Activated CD4-positive, alpha-beta memory T cell treated with anti-CD3 and anti-CD28 coated beads, Interleukin-2, amount 10 ng/mL, durations not matched to agents 7 days and 5 days (primary cell): ENCODE measurements at regions not wholly inside any gene's neighbourhood (a gene's known extent, or its start where the extent isn't known, plus 50 kb on each side); places are given as distances from the start of the nearest gene placed in this dataset.

Experiments
- CTCF ChIA-PET: fragments of 350-600 bp; sonication (Branson Sonifier 250); formaldehyde crosslinking; loops from one replicate; lab custom pipeline; 2021; ENCODE audit warnings: antibody characterized with exemption, inconsistent platforms; lab: Charles Lee
- POLR2A ChIA-PET: fragments of 350-600 bp; sonication (Branson Sonifier 250); formaldehyde crosslinking; loops from one replicate; lab custom pipeline; 2021; ENCODE audit warnings: antibody characterized with exemption; lab: Charles Lee
- DNase-seq: peaks from one replicate; pipeline ENCODE4 v3.0.0-alpha.2; 2020
- H3K27ac Mint-ChIP-seq: one replicate; pipeline ENCODE4 v1.8.0; 2021; ENCODE audit warnings: mild to moderate bottlenecking, mixed read lengths
- H3K27me3 Mint-ChIP-seq: one replicate; pipeline ENCODE4 v1.8.0; 2021; ENCODE audit warnings: mixed read lengths
- H3K36me3 Mint-ChIP-seq: one replicate; pipeline ENCODE4 v1.8.0; 2021; ENCODE audit warnings: low read depth, mixed read lengths
- H3K4me1 Mint-ChIP-seq: one replicate; pipeline ENCODE4 v1.8.0; 2021; ENCODE audit warnings: mixed read lengths
- H3K4me3 Mint-ChIP-seq: one replicate; pipeline ENCODE4 v1.8.0; 2021; ENCODE audit warnings: mild to moderate bottlenecking, mixed read lengths
- H3K9me3 Mint-ChIP-seq: one replicate; pipeline ENCODE4 v1.8.0; 2021; ENCODE audit warnings: mixed read lengths

DNA sequence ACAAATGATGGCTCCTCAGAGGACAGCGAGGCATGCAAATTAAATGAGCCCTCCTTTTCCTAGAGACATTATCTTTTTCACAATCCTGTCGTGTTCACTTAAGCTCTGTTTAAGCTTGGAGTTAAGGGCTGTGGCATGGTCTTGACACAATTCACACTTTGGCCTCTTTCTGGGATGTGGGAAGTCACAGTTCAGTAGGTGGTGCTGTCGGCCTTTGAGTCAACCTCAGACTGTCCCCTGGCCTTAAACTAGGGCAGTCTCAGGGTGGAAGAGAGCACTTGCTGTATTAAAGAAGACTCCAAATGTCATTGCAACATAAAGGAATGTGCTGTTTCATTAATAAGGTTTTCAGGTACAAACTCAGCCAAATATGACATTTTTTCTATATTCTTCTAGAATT is 351.0 kb downstream of the MCTP2 start:
- POLR2A ChIA-PET: no interaction called here
- DNase-seq: peak; percentile 60
- Mint-ChIP-seq H3K36me3 (no peaks in the 10 kb centered on the region), H3K27ac (no peak overlapping the region), H3K4me3 (no peak overlapping the region), H3K27me3 (peaks cover 65% of the 10 kb centered on the region), H3K4me1 (peaks cover 30% of the 10 kb centered on the region), H3K9me3 (no peaks in the 10 kb centered on the region)
- CTCF ChIA-PET: interaction anchor here (0.7 to 2.4 kb wide), 7 partner anchors 23 to 711 kb away, joined by 3 to 6 read pairs (median 5); no protein-coding TSS in a partner anchor

DNA sequence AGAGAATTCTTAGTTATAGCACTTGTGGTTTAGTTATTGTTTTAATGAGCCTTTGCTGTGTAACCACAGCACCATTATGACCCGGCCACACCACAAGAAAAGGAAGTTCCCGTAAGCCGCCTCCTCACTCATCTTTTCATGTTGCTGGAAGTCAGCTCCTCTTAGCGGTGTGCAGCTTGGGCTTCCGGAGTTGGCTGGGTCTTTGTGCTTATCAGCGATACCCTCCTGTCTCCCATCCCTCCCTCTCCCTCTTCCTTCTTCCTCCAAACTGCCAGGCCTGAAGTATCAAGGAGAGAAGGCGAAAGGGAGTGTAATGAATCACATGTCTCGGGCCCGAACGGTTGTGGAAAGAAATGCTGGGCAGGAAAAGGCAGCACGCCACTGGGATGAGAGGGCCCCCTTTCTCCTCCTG is 353.5 kb downstream of the MCTP2 start:
- Mint-ChIP-seq H3K9me3 (no peaks in the 10 kb centered on the region), H3K4me3 (peak overlapping the region; percentile 42), H3K36me3 (no peaks in the 10 kb centered on the region), H3K27ac (peak overlapping the region; percentile 21), H3K27me3 (peaks cover 76% of the 10 kb centered on the region), H3K4me1 (peaks cover 30% of the 10 kb centered on the region)
- CTCF ChIA-PET: interaction anchor here (1.0 to 1.7 kb wide), 5 partner anchors 10 to 675 kb away, joined by 3 to 5 read pairs (median 3); no protein-coding TSS in a partner anchor
- POLR2A ChIA-PET: interaction anchor here (1.3 kb wide), 1 partner anchor 22 kb away, joined by 7 read pairs; no protein-coding TSS in a partner anchor
- DNase-seq: peak; percentile 78

DNA sequence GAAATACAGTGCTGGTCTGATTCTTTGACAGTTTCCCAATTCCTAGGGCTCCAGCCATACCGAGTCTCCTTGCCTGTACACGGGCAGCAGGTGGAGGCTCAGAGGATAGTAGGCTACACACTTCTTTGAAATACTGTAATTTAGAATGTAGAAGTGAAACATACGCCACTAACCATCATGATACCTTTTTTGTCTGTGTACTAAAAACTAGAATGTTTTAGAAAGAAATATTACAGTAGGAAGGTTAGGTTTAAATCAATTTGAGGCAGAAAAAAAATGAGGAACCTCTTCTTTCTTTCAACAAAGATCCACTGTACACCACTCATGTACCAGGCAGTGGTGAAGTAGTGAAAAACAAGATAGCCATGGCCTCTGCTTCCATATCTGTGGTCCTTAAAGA is 354.7 kb downstream of the MCTP2 start:
- Mint-ChIP-seq H3K27me3 (peaks cover 75% of the 10 kb centered on the region), H3K9me3 (no peaks in the 10 kb centered on the region), H3K27ac (no peak overlapping the region), H3K4me1 (peaks cover 30% of the 10 kb centered on the region), H3K36me3 (no peaks in the 10 kb centered on the region), H3K4me3 (no peak overlapping the region)
- ChIA-PET CTCF (interaction anchor here (1.0 kb wide), 1 partner anchor 21 kb away, joined by 3 read pairs; no protein-coding TSS in a partner anchor), POLR2A (no interaction called here)
- DNase-seq: no peak

DNA sequence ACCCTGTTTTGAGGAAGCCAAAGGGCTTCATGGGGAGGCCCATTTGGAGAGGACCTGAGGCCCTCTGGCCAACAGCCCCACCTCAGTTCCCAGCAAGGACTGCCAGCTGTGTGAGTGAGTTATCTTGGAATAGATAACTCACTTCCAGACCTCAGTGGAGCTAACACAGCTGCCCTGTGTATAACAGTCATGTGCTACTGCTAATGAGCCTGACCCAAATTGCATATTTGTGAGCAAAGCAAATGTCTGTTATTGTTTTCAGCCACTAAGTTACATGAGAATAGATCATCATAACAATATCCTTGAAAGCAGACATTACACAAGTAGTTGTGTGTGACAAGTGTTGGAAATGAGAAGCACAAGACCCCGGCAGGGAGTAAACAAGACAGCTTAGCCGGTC is 355.8 kb downstream of the MCTP2 start:
- Mint-ChIP-seq H3K36me3 (no peaks in the 10 kb centered on the region), H3K27ac (no peak overlapping the region), H3K27me3 (peaks cover 68% of the 10 kb centered on the region), H3K4me3 (no peak overlapping the region), H3K9me3 (no peaks in the 10 kb centered on the region), H3K4me1 (peaks cover 30% of the 10 kb centered on the region)
- ChIA-PET POLR2A (no interaction called here), CTCF (no interaction called here)
- no peak for DNase-seq

DNA sequence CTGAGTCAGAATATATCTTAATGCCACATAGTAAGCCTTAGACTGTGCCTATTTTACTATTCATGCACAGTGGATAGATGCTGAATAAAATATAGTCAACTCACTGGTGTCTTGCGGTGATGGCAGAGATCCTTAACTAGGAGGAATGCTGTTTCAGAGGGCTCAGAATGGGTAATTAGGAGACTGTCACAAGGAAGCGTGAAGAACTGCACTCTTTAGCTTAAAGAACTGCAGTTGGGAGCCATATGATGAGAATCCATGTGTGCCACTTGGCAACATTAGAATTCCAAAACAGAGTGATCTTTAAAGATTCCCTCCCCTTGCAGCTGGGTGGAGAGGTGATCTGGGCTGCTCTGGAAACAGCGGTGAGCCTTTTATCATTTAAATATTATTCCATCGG is 357.6 kb downstream of the MCTP2 start:
- POLR2A ChIA-PET: no interaction called here
- Mint-ChIP-seq H3K27me3 (peaks cover 63% of the 10 kb centered on the region), H3K4me1 (peaks cover 21% of the 10 kb centered on the region), H3K36me3 (no peaks in the 10 kb centered on the region), H3K9me3 (no peaks in the 10 kb centered on the region), H3K27ac (no peak overlapping the region), H3K4me3 (no peak overlapping the region)
- CTCF ChIA-PET: no interaction called here
- no peak for DNase-seq

DNA sequence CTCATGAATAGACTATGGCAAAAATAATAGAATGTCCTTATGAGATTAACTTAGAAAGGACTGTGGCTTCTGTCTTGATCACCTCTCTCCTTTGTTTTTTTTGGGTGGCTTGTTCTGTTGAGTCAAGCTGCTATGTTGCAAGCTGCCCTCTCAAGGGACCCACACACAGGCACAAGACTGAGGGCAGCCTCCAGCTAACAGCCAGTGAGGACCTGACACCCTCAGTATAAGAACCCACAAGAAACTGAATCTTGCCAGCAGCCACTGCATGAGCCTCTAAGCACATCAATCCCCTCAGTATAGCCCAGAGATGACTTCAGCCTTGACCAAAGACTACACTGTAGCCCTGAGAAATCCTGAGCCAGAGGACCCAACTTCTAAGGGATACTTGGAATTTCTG is 361.1 kb downstream of the MCTP2 start:
- no peaks in the 10 kb centered on the region for H3K4me1 Mint-ChIP-seq
- POLR2A ChIA-PET: no interaction called here

DNA sequence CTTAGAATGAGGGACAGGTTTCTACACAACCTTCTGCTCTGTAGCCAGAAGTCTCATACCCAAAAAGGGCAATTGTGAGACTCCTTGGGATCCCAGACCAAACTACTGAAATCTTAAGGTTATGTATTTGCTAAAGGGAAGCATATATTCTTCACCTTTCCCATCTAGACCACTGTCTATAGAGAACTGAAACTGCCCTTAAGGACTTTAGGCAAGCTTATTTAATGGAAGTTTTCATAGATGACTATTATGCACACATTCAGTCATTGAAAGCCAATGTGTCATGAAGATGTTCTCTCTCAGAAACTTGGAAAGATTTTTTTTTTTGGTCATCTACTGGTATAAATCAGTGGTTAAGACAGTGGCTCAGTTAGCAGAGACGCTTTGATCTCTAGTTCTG is 365.3 kb downstream of the MCTP2 start:
- peaks cover 49% of the 10 kb centered on the region for H3K27me3 Mint-ChIP-seq
- no peaks in the 10 kb centered on the region for H3K36me3 Mint-ChIP-seq
- DNase-seq: no peak
- H3K4me3 Mint-ChIP-seq: no peak overlapping the region
- H3K9me3 Mint-ChIP-seq: no peaks in the 10 kb centered on the region
- no peaks in the 10 kb centered on the region for H3K4me1 Mint-ChIP-seq
- no peak overlapping the region for H3K27ac Mint-ChIP-seq
- POLR2A ChIA-PET: no interaction called here
- CTCF ChIA-PET: interaction anchor here (1.0 kb wide), 1 partner anchor 10 kb away, joined by 3 read pairs; no protein-coding TSS in a partner anchor

More for the DNA sequence above, 361.1 kb downstream of the MCTP2 start:
- CTCF ChIA-PET: interaction anchor here (0.6 kb wide), 1 partner anchor 40 kb away, joined by 3 read pairs; no protein-coding TSS in a partner anchor
- no peak overlapping the region for H3K27ac Mint-ChIP-seq
- H3K4me3 Mint-ChIP-seq: no peak overlapping the region
- H3K27me3 Mint-ChIP-seq: peaks cover 56% of the 10 kb centered on the region
- no peak for DNase-seq
- no peaks in the 10 kb centered on the region for H3K9me3 Mint-ChIP-seq
- no peaks in the 10 kb centered on the region for H3K36me3 Mint-ChIP-seq

DNA sequence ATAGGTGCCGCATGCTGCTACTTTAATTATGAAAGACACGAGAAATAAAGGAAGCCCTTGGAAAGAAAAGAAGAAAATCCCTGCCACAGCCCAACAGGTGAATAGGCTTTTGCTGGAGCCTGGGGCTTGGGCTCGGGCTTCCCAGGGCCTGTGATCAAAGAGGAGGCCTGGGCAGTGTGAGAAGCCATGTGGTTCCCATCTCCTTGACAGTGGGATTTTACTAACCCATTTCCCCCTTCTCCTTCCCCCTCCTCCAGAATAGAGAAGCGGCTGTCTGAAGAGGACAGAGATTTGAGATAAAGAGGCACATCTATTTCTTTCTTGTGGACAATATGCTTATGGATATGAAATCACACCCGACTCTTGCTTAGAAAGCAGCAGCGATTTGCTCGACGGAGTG is 369.1 kb downstream of the MCTP2 start:
- H3K36me3 Mint-ChIP-seq: peaks cover 2% of the 10 kb centered on the region
- H3K27me3 Mint-ChIP-seq: peaks cover 57% of the 10 kb centered on the region
- ChIA-PET CTCF (no interaction called here), POLR2A (no interaction called here)
- no peaks in the 10 kb centered on the region for H3K4me1 Mint-ChIP-seq
- no peak overlapping the region for H3K27ac Mint-ChIP-seq
- peaks cover 2% of the 10 kb centered on the region for H3K9me3 Mint-ChIP-seq
- no peak for DNase-seq
- no peak overlapping the region for H3K4me3 Mint-ChIP-seq

DNA sequence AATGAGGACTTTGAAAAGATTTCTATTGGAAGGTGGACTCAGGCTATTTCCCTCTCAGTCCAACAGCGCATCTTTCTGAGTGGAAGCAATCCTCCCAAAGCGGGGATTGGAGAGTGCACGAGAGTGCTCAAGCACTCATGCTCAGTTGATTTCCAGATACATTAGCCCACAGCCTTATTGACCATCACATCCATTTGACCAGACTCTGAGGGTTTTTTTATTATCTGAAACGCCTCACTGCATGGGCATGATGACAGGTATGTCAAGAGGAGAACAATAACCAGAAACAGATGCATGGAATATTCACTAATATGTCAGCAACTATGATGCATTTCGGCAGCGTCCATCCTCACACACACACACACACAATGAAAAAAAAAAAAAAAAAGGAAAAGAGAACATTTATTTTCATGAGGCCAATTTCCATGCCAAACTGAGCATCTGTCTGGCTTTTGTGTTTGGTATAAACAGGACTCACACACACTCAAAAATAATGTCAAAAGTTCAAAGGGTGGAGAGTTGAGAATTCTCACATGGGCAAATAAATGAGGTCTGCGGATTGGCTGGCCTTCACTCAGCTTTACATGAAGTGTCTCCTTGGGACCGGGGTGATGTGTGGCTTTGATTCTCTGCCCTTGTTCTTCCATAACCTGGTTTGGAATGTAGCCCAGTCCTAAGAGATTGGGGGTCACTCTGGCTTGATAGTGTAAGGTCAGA is 371.6 kb downstream of the MCTP2 start:
- Mint-ChIP-seq H3K4me1 (peaks cover 17% of the 10 kb centered on the region), H3K9me3 (peaks cover 4% of the 10 kb centered on the region), H3K27me3 (peaks cover 55% of the 10 kb centered on the region), H3K27ac (no peak overlapping the region), H3K36me3 (peaks cover 4% of the 10 kb centered on the region), H3K4me3 (no peak overlapping the region)
- ChIA-PET POLR2A (no interaction called here), CTCF (interaction anchor here (0.7 kb wide), 1 partner anchor 606 kb away, joined by 4 read pairs; no protein-coding TSS in a partner anchor)
- DNase-seq: no peak

DNA sequence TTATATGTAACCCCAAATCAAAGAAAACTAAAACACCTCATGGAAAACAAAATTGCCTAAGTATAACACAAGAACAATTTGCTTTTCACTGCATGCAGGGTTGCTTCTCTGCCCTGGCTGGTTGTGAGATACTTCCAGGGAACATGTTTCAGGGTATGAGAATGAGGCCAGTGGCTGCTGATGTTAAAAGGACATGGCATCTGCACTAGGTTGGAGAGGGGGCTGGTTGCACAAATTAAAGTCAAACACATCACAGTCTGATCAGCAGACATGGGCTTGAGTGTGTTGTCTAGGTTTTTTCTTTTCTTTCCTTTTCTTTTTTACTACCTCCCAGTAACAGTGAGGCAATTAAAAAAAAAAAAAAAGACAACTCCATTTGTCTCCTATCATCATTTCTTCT is 374.9 kb downstream of the MCTP2 start:
- ChIA-PET CTCF (interaction anchor here (0.7 to 1.2 kb wide), 4 partner anchors 10 to 32 kb away, joined by 3 to 4 read pairs (median 3); no protein-coding TSS in a partner anchor), POLR2A (interaction anchor here (1.5 kb wide), 1 partner anchor 22 kb away, joined by 7 read pairs; no protein-coding TSS in a partner anchor)
- H3K36me3 Mint-ChIP-seq: peaks cover 4% of the 10 kb centered on the region
- peaks cover 25% of the 10 kb centered on the region for H3K4me1 Mint-ChIP-seq
- no peak for DNase-seq
- peaks cover 49% of the 10 kb centered on the region for H3K27me3 Mint-ChIP-seq
- peaks cover 4% of the 10 kb centered on the region for H3K9me3 Mint-ChIP-seq
- no peak overlapping the region for H3K27ac Mint-ChIP-seq
- no peak overlapping the region for H3K4me3 Mint-ChIP-seq

DNA sequence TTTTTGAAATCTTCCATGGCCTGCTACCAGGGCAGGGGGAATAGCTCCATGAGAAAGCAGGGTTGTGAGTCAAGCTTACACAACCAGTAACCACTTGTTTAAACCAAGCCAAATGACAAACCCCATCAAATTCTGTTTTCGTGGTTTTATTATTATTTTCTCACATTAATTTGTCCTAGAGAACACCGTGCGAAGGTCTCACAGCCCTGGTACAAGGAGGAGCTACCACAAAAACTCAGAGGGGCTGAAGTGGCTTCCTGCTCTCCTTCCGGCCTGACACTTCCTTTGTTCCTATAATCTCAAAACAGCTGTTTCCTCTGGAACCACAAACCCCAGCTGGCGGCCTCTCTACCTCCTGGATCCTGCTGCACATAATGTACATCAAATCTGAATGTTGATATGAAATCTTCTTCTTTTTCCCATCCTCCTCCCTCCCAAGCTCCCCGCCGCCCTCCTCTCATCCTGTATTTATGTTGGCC is 375.9 kb downstream of the MCTP2 start:
- Mint-ChIP-seq H3K4me1 (peaks cover 25% of the 10 kb centered on the region), H3K27ac (no peak overlapping the region), H3K4me3 (no peak overlapping the region), H3K36me3 (peaks cover 4% of the 10 kb centered on the region), H3K27me3 (peaks cover 50% of the 10 kb centered on the region), H3K9me3 (peaks cover 4% of the 10 kb centered on the region)
- CTCF ChIA-PET: interaction anchor here (0.7 to 1.2 kb wide), 4 partner anchors 11 to 33 kb away, joined by 3 to 4 read pairs (median 3); no protein-coding TSS in a partner anchor
- peak; percentile 34 for DNase-seq
- POLR2A ChIA-PET: interaction anchor here (1.5 kb wide), 1 partner anchor 23 kb away, joined by 7 read pairs; no protein-coding TSS in a partner anchor

DNA sequence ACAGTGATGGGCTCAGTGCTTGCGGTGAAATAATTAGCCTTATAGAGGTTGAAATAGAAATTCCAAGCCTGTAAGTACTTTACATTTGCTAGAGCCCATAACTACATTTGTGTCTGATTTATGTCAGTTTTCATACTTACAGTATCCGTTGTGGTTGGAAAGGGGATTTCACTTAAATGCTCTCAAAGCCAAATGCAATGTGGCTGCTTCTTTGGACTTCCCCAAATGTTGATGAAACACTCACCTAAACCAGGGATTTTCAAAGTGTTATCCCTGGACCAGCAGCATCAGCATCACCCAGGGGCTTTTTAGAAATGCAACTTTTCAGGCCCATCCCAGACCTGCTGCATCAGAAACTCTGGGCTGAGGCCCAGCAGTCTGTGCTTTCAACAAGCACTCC is 378.7 kb downstream of the MCTP2 start:
- CTCF ChIA-PET: no interaction called here
- Mint-ChIP-seq H3K36me3 (peaks cover 4% of the 10 kb centered on the region), H3K4me3 (no peak overlapping the region), H3K9me3 (peaks cover 4% of the 10 kb centered on the region), H3K4me1 (peaks cover 25% of the 10 kb centered on the region), H3K27ac (no peak overlapping the region), H3K27me3 (peaks cover 42% of the 10 kb centered on the region)
- no peak for DNase-seq
- POLR2A ChIA-PET: no interaction called here

DNA sequence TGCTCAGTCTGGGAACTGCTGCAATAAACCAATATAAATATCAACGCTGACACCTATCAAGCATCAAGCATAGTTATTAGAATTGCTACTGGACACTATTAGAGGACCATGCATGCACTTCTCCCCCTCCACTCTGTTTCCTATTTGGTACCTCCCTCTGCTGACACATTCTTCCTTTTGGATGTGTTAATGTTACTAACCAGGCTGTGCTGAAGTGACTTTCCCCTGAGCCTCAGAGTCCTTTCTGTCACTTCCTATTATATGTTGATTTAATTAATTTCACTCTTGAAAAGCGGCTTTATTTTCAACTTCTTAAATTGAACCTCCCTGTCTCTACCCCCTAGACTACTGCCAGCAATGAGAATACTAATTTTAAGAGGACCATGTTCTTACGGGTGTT is 379.1 kb downstream of the MCTP2 start:
- POLR2A ChIA-PET: no interaction called here
- CTCF ChIA-PET: no interaction called here
- peaks cover 2% of the 10 kb centered on the region for H3K9me3 Mint-ChIP-seq
- H3K27me3 Mint-ChIP-seq: peaks cover 38% of the 10 kb centered on the region
- no peak overlapping the region for H3K4me3 Mint-ChIP-seq
- peaks cover 2% of the 10 kb centered on the region for H3K36me3 Mint-ChIP-seq
- DNase-seq: no peak
- H3K4me1 Mint-ChIP-seq: peaks cover 25% of the 10 kb centered on the region
- H3K27ac Mint-ChIP-seq: no peak overlapping the region
